K562 (cell line): ENCODE measurements at regions not wholly inside any gene's neighbourhood (a gene's known extent, or its start where the extent isn't known, plus 50 kb on each side); places are given as distances from the start of the nearest gene placed in this dataset.

Source experiments
- BHLHE40 ChIP-seq: IDR thresholded peaks from 2 replicates; pipeline ENCODE4 v1.6.1; 2011; ENCODE audit warnings: low read length, improper control_type of control experiment
- RAD21 ChIP-seq, 2 experiments: fragments of 250-450 bp in 1 of 2; fragments of 450-650 bp in 1 of 2; sonication (Bioruptor Pico) in 1 of 2; formaldehyde crosslinking in 1 of 2; IDR thresholded peaks in 1 of 2; conservative IDR thresholded peaks in 1 of 2; 2 replicates each; pipeline versions ENCODE4 v1.4.0 to v1.8.0; 2020 to 2022; ENCODE audit warnings: mild to moderate bottlenecking in 2 of 2, moderate library complexity in 1 of 2
- REST ChIP-seq, 2 experiments: fragments of 450-650 bp; formaldehyde crosslinking in 1 of 2; IDR thresholded peaks; 2 replicates each; pipeline versions ENCODE4 v1.4.0 to v1.6.1; 2014 to 2020; ENCODE audit warnings: mild to moderate bottlenecking in 2 of 2, borderline replicate concordance in 1 of 2, low read depth in 1 of 2
- SAFB2 ChIP-seq: fragments of 200-400 bp; formaldehyde crosslinking; IDR thresholded peaks from 2 replicates; pipeline ENCODE4 v1.6.1; 2018; ENCODE audit warnings: borderline replicate concordance, low read length, low read depth, moderate library complexity; ENCODE audit not compliant: severe bottlenecking
- TCF7L2 ChIP-seq: fragments of 150-350 bp; IDR thresholded peaks from 2 replicates; pipeline ENCODE4 v1.6.1; 2016; ENCODE audit warnings: low read depth, mild to moderate bottlenecking, low read length, moderate library complexity
- USF1 ChIP-seq: sonication (generic); formaldehyde crosslinking; IDR thresholded peaks from 2 replicates; pipeline ENCODE4 v1.9.0; 2022; ENCODE audit warnings: mild to moderate bottlenecking, missing genetic modification reagents
- ZNF134 ChIP-seq: fragments of 250-450 bp; sonication (Bioruptor Pico); conservative IDR thresholded peaks from 2 replicates; pipeline ENCODE4 v1.4.0; 2020
- ZNF175 ChIP-seq: fragments of 200-800 bp; sonication (Bioruptor generic); IDR thresholded peaks from 2 replicates; pipeline ENCODE4 v1.6.1; 2016; ENCODE audit warnings: low read depth, mild to moderate bottlenecking, missing genetic modification characterization, missing compliant biosample characterization

- TF ChIP-seq REST (IDR thresholded peaks at IDR 0.05; ENCODE audit: borderline replicate concordance): no peak
- TF ChIP-seq REST (CRISPR knock-in tag; IDR thresholded peaks at IDR 0.05; ENCODE audit: low read depth): no peak
- no peak for TF ChIP-seq USF1
- no peak for TF ChIP-seq SAFB2
- no peak for TF ChIP-seq ZNF175 (CRISPR knock-in tag)
- TF ChIP-seq RAD21 (CRISPR knock-in tag; conservative IDR thresholded peaks at IDR 0.05 in 1 of 2, IDR thresholded peaks at IDR 0.05 in 1 of 2): no peak
- no peak for TF ChIP-seq TCF7L2
- no peak for TF ChIP-seq BHLHE40
- TF ChIP-seq ZNF134 (CRISPR knock-in tag): no peak
Measured at GRCh38 chr4:101670897-101671296, 119.6 kb upstream of the BANK1 start.
